GM23338 (cell line): ENCODE measurements at regions not wholly inside any gene's neighbourhood (a gene's known extent, or its start where the extent isn't known, plus 50 kb on each side); places are given as distances from the start of the nearest gene placed in this dataset.

Source experiments
- ATAC-seq: fragments of 200-7000 bp; cut with Tn5 transposase; 3 replicates; pipeline ENCODE4 v1.9.1; 2020
- DNase-seq: peaks from one replicate; pipeline ENCODE4 v3.0.0-alpha.2; 2015; ENCODE audit warnings: low spot score
- H2AFZ ChIP-seq: fragments of 200-600 bp; sonication (generic); 2 replicates; pipeline ENCODE4 v1.8.0; 2016; ENCODE audit warnings: antibody characterized with exemption, mild to moderate bottlenecking, moderate library complexity
- H3F3A ChIP-seq: fragments of 200-600 bp; sonication (generic); replicated peaks from 2 replicates; pipeline ENCODE4 v1.8.0; 2017; ENCODE audit warnings: antibody characterized with exemption, mixed run types, low read depth
- H3K27ac ChIP-seq: fragments of 200-600 bp; sonication (generic); 2 replicates; pipeline ENCODE4 v1.6.1; 2016; ENCODE audit warnings: low read depth
- H3K27me3 ChIP-seq: fragments of 200-600 bp; sonication (generic); 2 replicates; pipeline ENCODE4 v1.8.0; 2016; ENCODE audit warnings: mild to moderate bottlenecking, mixed run types, moderate library complexity; ENCODE audit not compliant: insufficient read depth
- H3K36me3 ChIP-seq: fragments of 200-600 bp; sonication (generic); 2 replicates; pipeline ENCODE4 v1.8.0; 2016; ENCODE audit warnings: mild to moderate bottlenecking; ENCODE audit not compliant: insufficient read depth
- H3K4me1 ChIP-seq: fragments of 200-600 bp; sonication (generic); 2 replicates; pipeline ENCODE4 v1.8.0; 2016; ENCODE audit warnings: mild to moderate bottlenecking, moderate library complexity; ENCODE audit not compliant: insufficient read depth
- H3K4me2 ChIP-seq: fragments of 200-600 bp; sonication (generic); 2 replicates; pipeline ENCODE4 v1.7.1; 2017; ENCODE audit warnings: mixed run types
- H3K4me3 ChIP-seq: fragments of 200-600 bp; sonication (generic); 2 replicates; pipeline ENCODE4 v1.6.1; 2016; ENCODE audit warnings: mixed run types
- H3K79me2 ChIP-seq: fragments of 200-600 bp; sonication (generic); replicated peaks from 2 replicates; pipeline ENCODE4 v1.8.0; 2017; ENCODE audit warnings: mild to moderate bottlenecking; ENCODE audit not compliant: insufficient read depth
- H3K9me2 ChIP-seq: fragments of 200-600 bp; sonication (generic); 2 replicates; pipeline ENCODE4 v1.8.0; 2017; ENCODE audit not compliant: insufficient read depth
- H4K20me1 ChIP-seq: fragments of 200-600 bp; sonication (generic); replicated peaks from 2 replicates; pipeline ENCODE4 v1.8.0; 2017; ENCODE audit warnings: mild to moderate bottlenecking; ENCODE audit not compliant: insufficient read depth
- H3K27ac Mint-ChIP-seq: 2 replicates; pipeline ENCODE4 v1.8.0; 2020; ENCODE audit warnings: inconsistent platforms, mild to moderate bottlenecking, moderate library complexity, mixed read lengths
- H3K27me3 Mint-ChIP-seq: 3 replicates; pipeline ENCODE4 v1.8.0; 2022; ENCODE audit warnings: low read depth, mild to moderate bottlenecking, moderate library complexity, mixed read lengths, inconsistent platforms; ENCODE audit not compliant: insufficient read depth, poor library complexity
- H3K36me3 Mint-ChIP-seq: 3 replicates; pipeline ENCODE4 v1.8.0; 2021; ENCODE audit warnings: low read depth, mild to moderate bottlenecking, inconsistent platforms, moderate library complexity, mixed read lengths
- H3K4me1 Mint-ChIP-seq: 3 replicates; pipeline ENCODE4 v1.8.0; 2020; ENCODE audit warnings: mild to moderate bottlenecking, inconsistent platforms, mixed read lengths
- H3K4me3 Mint-ChIP-seq: 3 replicates; pipeline ENCODE4 v1.8.0; 2021; ENCODE audit warnings: moderate library complexity, mild to moderate bottlenecking, inconsistent platforms, mixed read lengths
- H3K9me3 Mint-ChIP-seq: 3 replicates; pipeline ENCODE4 v1.8.0; 2020; ENCODE audit warnings: moderate library complexity, mild to moderate bottlenecking, inconsistent platforms, mixed read lengths
- CREB1 ChIP-seq: fragments of 250-450 bp; sonication (Bioruptor Pico); IDR thresholded peaks from 2 replicates; pipeline ENCODE4 v1.5.0; 2020; ENCODE audit warnings: low read depth, mild to moderate bottlenecking, moderate library complexity
- EZH2phosphoT487 ChIP-seq: fragments of 200-600 bp; sonication (generic); IDR thresholded peaks from one replicate; pipeline ENCODE4 v1.8.1; 2018; ENCODE audit warnings: antibody characterized with exemption; ENCODE audit not compliant: unreplicated experiment
- JUNB ChIP-seq: IDR thresholded peaks from one replicate; pipeline ENCODE4 v1.6.1; 2016; ENCODE audit warnings: antibody characterized with exemption; ENCODE audit not compliant: unreplicated experiment
- NANOG ChIP-seq: IDR thresholded peaks from 2 replicates; pipeline ENCODE4 v1.6.1; 2016; ENCODE audit warnings: antibody characterized with exemption, borderline replicate concordance
- POLR2AphosphoS5 ChIP-seq: IDR thresholded peaks from 2 replicates; pipeline ENCODE4 v1.6.1; 2016; ENCODE audit warnings: antibody characterized with exemption, low read depth
- STAT1 ChIP-seq: IDR thresholded peaks from one replicate; pipeline ENCODE4 v1.6.1; 2016; ENCODE audit warnings: antibody characterized with exemption; ENCODE audit not compliant: unreplicated experiment
- ZNF114 ChIP-seq: fragments of 250-450 bp; sonication (Bioruptor Pico); IDR thresholded peaks from 2 replicates; pipeline ENCODE4 v1.5.0; 2020; ENCODE audit warnings: mild to moderate bottlenecking, moderate library complexity
- ZNF331 ChIP-seq: fragments of 250-450 bp; sonication (Bioruptor Pico); IDR thresholded peaks from 2 replicates; pipeline ENCODE4 v1.5.0; 2020; ENCODE audit warnings: low read depth, mild to moderate bottlenecking, moderate library complexity
- TF ChIP-seq, protein P1 (sequence below), 2 experiments: fragments of 200-600 bp in 1 of 2; sonication (generic) in 1 of 2; conservative IDR thresholded peaks; 2 replicates each; pipeline versions ENCODE4 v1.5.1 to v1.6.1; 2016 to 2017; ENCODE audit warnings: antibody characterized with exemption in 2 of 2, low read depth in 2 of 2, mild to moderate bottlenecking in 2 of 2, moderate library complexity in 1 of 2
- TF ChIP-seq, protein P2 (sequence below): IDR thresholded peaks from one replicate; pipeline ENCODE4 v1.6.1; 2018; ENCODE audit warnings: antibody characterized with exemption; ENCODE audit not compliant: unreplicated experiment

DNA sequence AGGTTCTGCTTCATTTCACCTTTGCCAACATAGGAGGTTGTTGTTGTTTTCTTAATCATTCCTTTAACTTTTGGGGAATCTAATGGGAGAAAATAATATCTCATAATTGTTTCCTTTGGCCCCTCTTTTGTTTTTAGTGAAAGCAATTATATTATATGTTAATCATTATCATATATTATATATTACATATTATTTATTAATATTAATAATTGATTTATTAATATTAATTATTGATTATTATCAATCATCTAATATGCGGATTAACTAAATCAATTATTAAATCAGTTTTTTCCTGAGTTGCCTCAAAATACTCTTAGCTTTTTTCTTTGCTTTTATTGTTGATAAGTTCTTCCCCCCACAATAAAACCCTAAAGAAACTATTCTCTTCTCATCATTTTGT lies 443.8 kb downstream of the GATA3 start (continued):
- TF ChIP-seq EZH2phosphoT487 (no peak), CREB1 (CRISPR knock-in tag) (no peak), ZNF114 (CRISPR knock-in tag) (no peak), NANOG (no peak), JUNB (no peak), STAT1 (no peak), ZNF331 (no peak)

DNA sequence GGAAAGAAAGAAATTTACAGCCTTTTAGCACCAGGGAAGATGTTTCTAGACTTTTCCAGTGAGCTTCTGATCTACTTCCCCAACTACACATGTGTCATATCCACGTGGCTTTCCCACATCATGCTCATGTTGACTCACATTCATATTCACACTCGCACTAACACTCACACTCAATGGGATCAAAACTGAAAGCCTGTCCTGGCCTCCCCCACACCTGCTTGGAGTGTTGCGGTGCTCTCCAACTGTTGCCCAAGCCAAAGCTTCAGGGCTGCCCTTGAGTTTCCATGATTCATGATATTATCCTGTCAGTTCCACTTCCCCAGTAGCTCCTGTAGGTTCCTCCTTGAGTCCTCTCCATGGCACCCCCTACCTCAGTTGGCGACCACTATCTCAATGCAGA lies 444.4 kb downstream of the GATA3 start:
- H3K79me2 ChIP-seq, result no peaks in the 10 kb centered on the region
- no peaks in the 10 kb centered on the region for H3K36me3 Mint-ChIP-seq
- no peak overlapping the region for H3K4me3 ChIP-seq
- TF ChIP-seq, protein P1, sequence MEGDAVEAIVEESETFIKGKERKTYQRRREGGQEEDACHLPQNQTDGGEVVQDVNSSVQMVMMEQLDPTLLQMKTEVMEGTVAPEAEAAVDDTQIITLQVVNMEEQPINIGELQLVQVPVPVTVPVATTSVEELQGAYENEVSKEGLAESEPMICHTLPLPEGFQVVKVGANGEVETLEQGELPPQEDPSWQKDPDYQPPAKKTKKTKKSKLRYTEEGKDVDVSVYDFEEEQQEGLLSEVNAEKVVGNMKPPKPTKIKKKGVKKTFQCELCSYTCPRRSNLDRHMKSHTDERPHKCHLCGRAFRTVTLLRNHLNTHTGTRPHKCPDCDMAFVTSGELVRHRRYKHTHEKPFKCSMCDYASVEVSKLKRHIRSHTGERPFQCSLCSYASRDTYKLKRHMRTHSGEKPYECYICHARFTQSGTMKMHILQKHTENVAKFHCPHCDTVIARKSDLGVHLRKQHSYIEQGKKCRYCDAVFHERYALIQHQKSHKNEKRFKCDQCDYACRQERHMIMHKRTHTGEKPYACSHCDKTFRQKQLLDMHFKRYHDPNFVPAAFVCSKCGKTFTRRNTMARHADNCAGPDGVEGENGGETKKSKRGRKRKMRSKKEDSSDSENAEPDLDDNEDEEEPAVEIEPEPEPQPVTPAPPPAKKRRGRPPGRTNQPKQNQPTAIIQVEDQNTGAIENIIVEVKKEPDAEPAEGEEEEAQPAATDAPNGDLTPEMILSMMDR (conservative IDR thresholded peaks at IDR 0.05; ENCODE audit: low read depth in 2 of 2), result peak in 1 of 2 experiments; percentile 26; a peak in 2 of 4 replicates
- TF ChIP-seq POLR2AphosphoS5 (no peak), ZNF114 (CRISPR knock-in tag) (no peak)
- TF ChIP-seq, protein P2, sequence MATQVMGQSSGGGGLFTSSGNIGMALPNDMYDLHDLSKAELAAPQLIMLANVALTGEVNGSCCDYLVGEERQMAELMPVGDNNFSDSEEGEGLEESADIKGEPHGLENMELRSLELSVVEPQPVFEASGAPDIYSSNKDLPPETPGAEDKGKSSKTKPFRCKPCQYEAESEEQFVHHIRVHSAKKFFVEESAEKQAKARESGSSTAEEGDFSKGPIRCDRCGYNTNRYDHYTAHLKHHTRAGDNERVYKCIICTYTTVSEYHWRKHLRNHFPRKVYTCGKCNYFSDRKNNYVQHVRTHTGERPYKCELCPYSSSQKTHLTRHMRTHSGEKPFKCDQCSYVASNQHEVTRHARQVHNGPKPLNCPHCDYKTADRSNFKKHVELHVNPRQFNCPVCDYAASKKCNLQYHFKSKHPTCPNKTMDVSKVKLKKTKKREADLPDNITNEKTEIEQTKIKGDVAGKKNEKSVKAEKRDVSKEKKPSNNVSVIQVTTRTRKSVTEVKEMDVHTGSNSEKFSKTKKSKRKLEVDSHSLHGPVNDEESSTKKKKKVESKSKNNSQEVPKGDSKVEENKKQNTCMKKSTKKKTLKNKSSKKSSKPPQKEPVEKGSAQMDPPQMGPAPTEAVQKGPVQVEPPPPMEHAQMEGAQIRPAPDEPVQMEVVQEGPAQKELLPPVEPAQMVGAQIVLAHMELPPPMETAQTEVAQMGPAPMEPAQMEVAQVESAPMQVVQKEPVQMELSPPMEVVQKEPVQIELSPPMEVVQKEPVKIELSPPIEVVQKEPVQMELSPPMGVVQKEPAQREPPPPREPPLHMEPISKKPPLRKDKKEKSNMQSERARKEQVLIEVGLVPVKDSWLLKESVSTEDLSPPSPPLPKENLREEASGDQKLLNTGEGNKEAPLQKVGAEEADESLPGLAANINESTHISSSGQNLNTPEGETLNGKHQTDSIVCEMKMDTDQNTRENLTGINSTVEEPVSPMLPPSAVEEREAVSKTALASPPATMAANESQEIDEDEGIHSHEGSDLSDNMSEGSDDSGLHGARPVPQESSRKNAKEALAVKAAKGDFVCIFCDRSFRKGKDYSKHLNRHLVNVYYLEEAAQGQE, result no peak
- H3K9me3 Mint-ChIP-seq, result no peaks in the 10 kb centered on the region
- H3K27ac ChIP-seq, result no peak overlapping the region
- ATAC-seq, result no peak
- no peak overlapping the region for H2AFZ ChIP-seq
- no peaks in the 10 kb centered on the region for H3K36me3 ChIP-seq
- no peaks in the 10 kb centered on the region for H3K27me3 ChIP-seq
- H3K4me2 ChIP-seq, result no peak overlapping the region
- no peak overlapping the region for H3K27ac Mint-ChIP-seq
- peaks cover 2% of the 10 kb centered on the region for H3K27me3 Mint-ChIP-seq
- no peak overlapping the region for H3K4me3 Mint-ChIP-seq
- H3K4me1 Mint-ChIP-seq, result peaks cover 34% of the 10 kb centered on the region
- H4K20me1 ChIP-seq, result no peaks in the 10 kb centered on the region
- H3F3A ChIP-seq, result no peaks in the 10 kb centered on the region
- no peaks in the 10 kb centered on the region for H3K9me2 ChIP-seq
- no peak for DNase-seq
- H3K4me1 ChIP-seq, result peaks cover 26% of the 10 kb centered on the region

DNA sequence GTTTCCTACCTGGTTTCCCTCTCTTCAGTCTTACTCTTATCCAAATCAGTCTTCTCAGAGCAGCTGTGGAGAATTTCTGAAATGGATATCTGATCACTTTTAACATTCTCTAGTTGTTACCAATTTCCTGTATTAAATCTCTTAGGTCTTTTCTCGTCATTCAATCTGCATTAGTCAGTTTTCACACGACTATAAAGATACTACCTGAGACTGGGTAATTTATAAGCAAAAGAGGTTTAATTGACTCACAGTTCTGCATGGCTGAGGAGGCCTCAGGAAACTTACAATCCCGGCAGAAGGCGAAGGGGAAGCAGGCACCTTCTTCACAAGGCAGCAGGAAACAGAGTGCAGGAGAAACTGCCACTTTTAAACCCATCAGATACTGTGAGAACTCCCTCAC lies 444.8 kb downstream of the GATA3 start:
- Histone ChIP-seq H3K27ac (no peak overlapping the region), H3K4me2 (no peak overlapping the region), H3K27me3 (no peaks in the 10 kb centered on the region), H3K36me3 (no peaks in the 10 kb centered on the region), H3K79me2 (no peaks in the 10 kb centered on the region), H3K4me1 (peaks cover 30% of the 10 kb centered on the region), H4K20me1 (no peaks in the 10 kb centered on the region), H2AFZ (no peak overlapping the region), H3F3A (no peaks in the 10 kb centered on the region), H3K4me3 (no peak overlapping the region), H3K9me2 (no peaks in the 10 kb centered on the region)
- H3K27me3 Mint-ChIP-seq, result peaks cover 2% of the 10 kb centered on the region
- no peaks in the 10 kb centered on the region for H3K36me3 Mint-ChIP-seq
- DNase-seq (no peak), ATAC-seq (no peak)
- no peak overlapping the region for H3K4me3 Mint-ChIP-seq
- H3K27ac Mint-ChIP-seq, result no peak overlapping the region
- peaks cover 39% of the 10 kb centered on the region for H3K4me1 Mint-ChIP-seq
- no peaks in the 10 kb centered on the region for H3K9me3 Mint-ChIP-seq
- TF ChIP-seq JUNB, result no peak
- no peak for TF ChIP-seq POLR2AphosphoS5
- TF ChIP-seq ZNF331, result no peak
- TF ChIP-seq, protein P1 (conservative IDR thresholded peaks at IDR 0.05; ENCODE audit: low read depth in 2 of 2), result no peak
